ENCODE measurements at regions not wholly inside any gene's neighbourhood (a gene's known extent, or its start where the extent isn't known, plus 50 kb on each side); places are given as distances from the start of the nearest gene placed in this dataset.

DNA sequence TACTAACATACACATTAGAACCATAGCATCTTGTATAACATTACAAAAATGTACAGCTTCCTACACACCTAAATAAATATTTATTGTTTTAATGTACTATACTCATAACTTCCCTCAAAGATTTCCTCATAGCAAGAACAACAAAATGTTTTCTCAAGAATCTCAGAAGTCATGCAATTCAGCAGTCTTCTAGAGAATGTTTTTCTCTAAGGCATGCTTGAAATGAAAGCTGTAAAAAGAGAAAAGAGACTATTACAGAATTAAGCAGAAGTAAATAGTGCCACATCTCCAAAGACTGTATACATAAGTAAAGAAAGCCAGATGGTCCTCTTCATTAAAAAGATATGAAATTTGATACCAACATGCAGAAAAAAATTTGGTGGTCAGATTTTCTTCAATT lies 672.2 kb downstream of the EPM2A start:
- no peaks in the 10 kb centered on the region for H3K27me3 ChIP-seq (ENCODE audit: low read depth, low read length)
- no peaks in the 10 kb centered on the region for H3K9me3 ChIP-seq (ENCODE audit: control insufficient read depth in 1 of 2, low read length in 2 of 2)
- H3K27ac ChIP-seq (ENCODE audit: low read length): no peak overlapping the region
- H3K36me3 ChIP-seq (ENCODE audit: control insufficient read depth in 1 of 2, insufficient read depth in 2 of 2, low read length in 2 of 2): no peaks in the 10 kb centered on the region
- H3K4me3 ChIP-seq (ENCODE audit: low read depth in 1 of 2, low read length in 2 of 2): no peak overlapping the region
- H3K4me1 ChIP-seq (ENCODE audit: control insufficient read depth in 1 of 2, insufficient read depth in 2 of 2, low read length in 2 of 2): no peaks in the 10 kb centered on the region

GRCh38 chr6:145067430-145067829 lies 667.9 kb downstream of the EPM2A start:
- Histone ChIP-seq H3K9me3 (ENCODE audit: control insufficient read depth in 1 of 2, low read length in 2 of 2) (no peaks in the 10 kb centered on the region), H3K36me3 (ENCODE audit: control insufficient read depth in 1 of 2, insufficient read depth in 2 of 2, low read length in 2 of 2) (no peaks in the 10 kb centered on the region), H3K27me3 (ENCODE audit: low read depth, low read length) (no peaks in the 10 kb centered on the region), H3K4me1 (ENCODE audit: control insufficient read depth in 1 of 2, insufficient read depth in 2 of 2, low read length in 2 of 2) (peaks cover 0 to 4% of the 10 kb centered on the region in 2 donors), H3K4me3 (ENCODE audit: low read depth in 1 of 2, low read length in 2 of 2) (no peak overlapping the region), H3K27ac (ENCODE audit: low read length) (no peak overlapping the region)

GRCh38 chr6:145068577-145068976 lies 666.7 kb downstream of the EPM2A start:
- no peaks in the 10 kb centered on the region for H3K36me3 ChIP-seq (ENCODE audit: control insufficient read depth in 1 of 2, insufficient read depth in 2 of 2, low read length in 2 of 2)
- no peak overlapping the region for H3K27ac ChIP-seq (ENCODE audit: low read length)
- no peaks in the 10 kb centered on the region for H3K9me3 ChIP-seq (ENCODE audit: control insufficient read depth in 1 of 2, low read length in 2 of 2)
- no peak overlapping the region for H3K4me3 ChIP-seq (ENCODE audit: low read depth in 1 of 2, low read length in 2 of 2)
- H3K4me1 ChIP-seq (ENCODE audit: control insufficient read depth in 1 of 2, insufficient read depth in 2 of 2, low read length in 2 of 2): peaks cover 0 to 4% of the 10 kb centered on the region in 2 donors
- H3K27me3 ChIP-seq (ENCODE audit: low read depth, low read length): no peaks in the 10 kb centered on the region

DNA sequence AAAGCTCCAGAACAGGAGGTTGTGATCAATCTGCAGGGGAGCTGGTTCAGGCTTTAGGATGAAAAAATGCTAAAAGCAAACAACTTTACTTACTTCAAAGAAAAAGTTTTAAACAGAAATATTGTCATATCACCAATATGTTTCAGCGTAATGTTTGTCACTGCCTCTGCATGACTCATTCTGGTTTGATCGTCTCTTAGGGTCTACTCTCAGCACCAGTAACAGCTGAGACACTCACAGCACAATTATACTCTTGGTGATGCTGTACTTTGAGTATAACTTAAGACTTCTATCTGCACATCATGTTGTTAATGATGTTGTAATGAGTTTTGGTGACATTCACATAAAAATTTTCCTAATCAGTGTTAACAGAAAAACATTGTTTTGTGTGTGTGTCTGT lies 665.4 kb downstream of the EPM2A start:
- Histone ChIP-seq H3K4me3 (ENCODE audit: low read depth in 1 of 2, low read length in 2 of 2) (no peak overlapping the region), H3K27ac (ENCODE audit: low read length) (no peak overlapping the region), H3K36me3 (ENCODE audit: control insufficient read depth in 1 of 2, insufficient read depth in 2 of 2, low read length in 2 of 2) (no peaks in the 10 kb centered on the region), H3K27me3 (ENCODE audit: low read depth, low read length) (no peaks in the 10 kb centered on the region), H3K4me1 (ENCODE audit: control insufficient read depth in 1 of 2, insufficient read depth in 2 of 2, low read length in 2 of 2) (peaks cover 0 to 4% of the 10 kb centered on the region in 2 donors), H3K9me3 (ENCODE audit: control insufficient read depth in 1 of 2, low read length in 2 of 2) (no peaks in the 10 kb centered on the region)

GRCh38 chr6:145070791-145071190 lies 664.5 kb downstream of the EPM2A start:
- H3K27ac ChIP-seq (ENCODE audit: low read length): no peak overlapping the region
- H3K9me3 ChIP-seq (ENCODE audit: control insufficient read depth in 1 of 2, low read length in 2 of 2): no peaks in the 10 kb centered on the region
- H3K4me1 ChIP-seq (ENCODE audit: control insufficient read depth in 1 of 2, insufficient read depth in 2 of 2, low read length in 2 of 2): peaks cover 0 to 4% of the 10 kb centered on the region in 2 donors
- H3K27me3 ChIP-seq (ENCODE audit: low read depth, low read length): no peaks in the 10 kb centered on the region
- no peaks in the 10 kb centered on the region for H3K36me3 ChIP-seq (ENCODE audit: control insufficient read depth in 1 of 2, insufficient read depth in 2 of 2, low read length in 2 of 2)
- no peak overlapping the region for H3K4me3 ChIP-seq (ENCODE audit: low read depth in 1 of 2, low read length in 2 of 2)

- Histone ChIP-seq H3K27me3 (ENCODE audit: low read depth, low read length) (no peaks in the 10 kb centered on the region), H3K4me3 (ENCODE audit: low read depth in 1 of 2, low read length in 2 of 2) (no peak overlapping the region), H3K4me1 (ENCODE audit: control insufficient read depth in 1 of 2, insufficient read depth in 2 of 2, low read length in 2 of 2) (peaks cover 0 to 4% of the 10 kb centered on the region in 2 donors), H3K27ac (ENCODE audit: low read length) (no peak overlapping the region), H3K36me3 (ENCODE audit: control insufficient read depth in 1 of 2, insufficient read depth in 2 of 2, low read length in 2 of 2) (no peaks in the 10 kb centered on the region), H3K9me3 (ENCODE audit: control insufficient read depth in 1 of 2, low read length in 2 of 2) (peaks cover 0 to 5% of the 10 kb centered on the region in 2 donors)
Observed at GRCh38 chr6:145071836-145072235, 663.5 kb downstream of the EPM2A start.

DNA sequence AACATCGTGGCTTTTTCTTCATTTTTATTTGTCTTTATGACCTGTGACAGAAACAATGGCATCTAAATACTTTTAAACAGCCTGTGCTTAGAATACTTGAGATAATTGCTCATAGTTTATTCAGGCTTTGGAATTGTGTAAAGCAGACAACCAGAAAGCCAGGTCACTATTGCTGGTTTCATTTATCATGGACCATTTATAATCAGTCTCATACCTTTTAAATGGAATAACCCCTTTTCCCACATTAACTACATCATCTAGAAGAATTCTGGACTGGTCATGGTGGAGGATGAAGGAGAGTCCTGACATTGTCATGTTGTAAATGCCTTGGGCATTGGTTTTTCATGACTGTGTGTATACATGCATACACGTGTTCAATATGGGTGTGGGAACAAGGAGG lies 661.5 kb downstream of the EPM2A start:
- no peaks in the 10 kb centered on the region for H3K27me3 ChIP-seq (ENCODE audit: low read depth, low read length)
- H3K4me1 ChIP-seq (ENCODE audit: control insufficient read depth in 1 of 2, insufficient read depth in 2 of 2, low read length in 2 of 2): no peaks in the 10 kb centered on the region
- no peaks in the 10 kb centered on the region for H3K36me3 ChIP-seq (ENCODE audit: control insufficient read depth in 1 of 2, insufficient read depth in 2 of 2, low read length in 2 of 2)
- H3K27ac ChIP-seq (ENCODE audit: low read length): no peak overlapping the region
- peaks cover 0 to 5% of the 10 kb centered on the region in 2 donors for H3K9me3 ChIP-seq (ENCODE audit: control insufficient read depth in 1 of 2, low read length in 2 of 2)
- H3K4me3 ChIP-seq (ENCODE audit: low read depth in 1 of 2, low read length in 2 of 2): no peak overlapping the region

- H3K36me3 ChIP-seq (ENCODE audit: control insufficient read depth in 1 of 2, insufficient read depth in 2 of 2, low read length in 2 of 2): no peaks in the 10 kb centered on the region
- no peaks in the 10 kb centered on the region for H3K4me1 ChIP-seq (ENCODE audit: control insufficient read depth in 1 of 2, insufficient read depth in 2 of 2, low read length in 2 of 2)
- H3K27me3 ChIP-seq (ENCODE audit: low read depth, low read length): no peaks in the 10 kb centered on the region
- peaks cover 0 to 5% of the 10 kb centered on the region in 2 donors for H3K9me3 ChIP-seq (ENCODE audit: control insufficient read depth in 1 of 2, low read length in 2 of 2)
- no peak overlapping the region for H3K27ac ChIP-seq (ENCODE audit: low read length)
- no peak overlapping the region for H3K4me3 ChIP-seq (ENCODE audit: low read depth in 1 of 2, low read length in 2 of 2)
Observed at GRCh38 chr6:145074805-145075204, 660.5 kb downstream of the EPM2A start.

- no peaks in the 10 kb centered on the region for H3K4me1 ChIP-seq (ENCODE audit: control insufficient read depth in 1 of 2, insufficient read depth in 2 of 2, low read length in 2 of 2)
- H3K27ac ChIP-seq (ENCODE audit: low read length): no peak overlapping the region
- H3K4me3 ChIP-seq (ENCODE audit: low read depth in 1 of 2, low read length in 2 of 2): no peak overlapping the region
- H3K9me3 ChIP-seq (ENCODE audit: control insufficient read depth in 1 of 2, low read length in 2 of 2): peaks cover 0 to 5% of the 10 kb centered on the region in 2 donors
- H3K36me3 ChIP-seq (ENCODE audit: control insufficient read depth in 1 of 2, insufficient read depth in 2 of 2, low read length in 2 of 2): no peaks in the 10 kb centered on the region
- H3K27me3 ChIP-seq (ENCODE audit: low read depth, low read length): no peaks in the 10 kb centered on the region
Observed at GRCh38 chr6:145075425-145075824, 659.9 kb downstream of the EPM2A start.

- H3K4me3 ChIP-seq (ENCODE audit: low read depth in 1 of 2, low read length in 2 of 2): no peak overlapping the region
- no peak overlapping the region for H3K27ac ChIP-seq (ENCODE audit: low read length)
- no peaks in the 10 kb centered on the region for H3K36me3 ChIP-seq (ENCODE audit: control insufficient read depth in 1 of 2, insufficient read depth in 2 of 2, low read length in 2 of 2)
- H3K27me3 ChIP-seq (ENCODE audit: low read depth, low read length): no peaks in the 10 kb centered on the region
- no peaks in the 10 kb centered on the region for H3K4me1 ChIP-seq (ENCODE audit: control insufficient read depth in 1 of 2, insufficient read depth in 2 of 2, low read length in 2 of 2)
- H3K9me3 ChIP-seq (ENCODE audit: control insufficient read depth in 1 of 2, low read length in 2 of 2): peaks cover 0 to 5% of the 10 kb centered on the region in 2 donors
Observed at GRCh38 chr6:145076115-145076841, 659.0 kb downstream of the EPM2A start.

DNA sequence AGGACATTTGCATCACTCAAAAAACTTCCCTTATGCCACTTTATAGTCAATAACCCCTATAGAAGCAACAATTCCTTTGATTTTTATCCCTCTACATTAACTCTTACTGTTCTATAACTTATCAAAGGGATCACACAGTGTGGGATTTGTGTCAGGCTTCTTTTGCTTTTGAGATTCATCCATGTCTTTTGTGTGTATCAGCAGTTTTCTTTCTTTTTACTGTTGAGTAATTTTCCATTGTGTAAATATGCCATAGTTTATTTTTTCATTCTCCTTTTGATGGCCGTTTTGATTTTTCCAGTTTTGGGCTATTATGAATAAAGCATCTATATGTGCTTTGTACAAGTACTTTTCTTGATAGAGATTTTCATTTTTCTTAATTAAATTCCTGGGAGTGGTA lies 657.9 kb downstream of the EPM2A start:
- H3K36me3 ChIP-seq (ENCODE audit: control insufficient read depth in 1 of 2, insufficient read depth in 2 of 2, low read length in 2 of 2): no peaks in the 10 kb centered on the region
- H3K9me3 ChIP-seq (ENCODE audit: control insufficient read depth in 1 of 2, low read length in 2 of 2): peaks cover 0 to 5% of the 10 kb centered on the region in 2 donors

DNA sequence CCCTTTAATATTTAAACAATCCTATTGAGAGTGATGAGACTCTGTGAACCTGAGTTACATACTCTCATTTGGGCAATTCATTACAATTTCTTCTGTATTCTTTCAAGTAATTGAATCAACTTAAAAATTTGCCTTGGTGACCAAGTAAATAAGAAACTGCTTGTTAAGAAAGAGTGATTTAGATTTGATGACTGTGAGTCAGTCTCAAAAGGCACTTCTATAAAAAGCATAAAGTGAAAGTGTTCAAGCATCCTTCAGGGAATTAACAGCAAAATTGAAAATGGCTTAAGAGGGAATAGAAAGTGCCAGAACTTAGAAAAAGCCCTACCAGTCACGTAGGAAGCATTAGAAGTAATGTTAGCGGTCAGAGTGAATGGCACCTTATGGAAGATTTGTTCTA lies 654.7 kb downstream of the EPM2A start:
- Histone ChIP-seq H3K27ac (ENCODE audit: low read length) (no peak overlapping the region), H3K4me1 (ENCODE audit: control insufficient read depth in 1 of 2, insufficient read depth in 2 of 2, low read length in 2 of 2) (no peaks in the 10 kb centered on the region), H3K4me3 (ENCODE audit: low read depth in 1 of 2, low read length in 2 of 2) (no peak overlapping the region), H3K9me3 (ENCODE audit: control insufficient read depth in 1 of 2, low read length in 2 of 2) (peaks cover 0 to 5% of the 10 kb centered on the region in 2 donors), H3K27me3 (ENCODE audit: low read depth, low read length) (no peaks in the 10 kb centered on the region), H3K36me3 (ENCODE audit: control insufficient read depth in 1 of 2, insufficient read depth in 2 of 2, low read length in 2 of 2) (no peaks in the 10 kb centered on the region)

More for the DNA sequence above, 657.9 kb downstream of the EPM2A start:
- Histone ChIP-seq H3K27ac (ENCODE audit: low read length) (no peak overlapping the region), H3K4me3 (ENCODE audit: low read depth in 1 of 2, low read length in 2 of 2) (no peak overlapping the region), H3K27me3 (ENCODE audit: low read depth, low read length) (no peaks in the 10 kb centered on the region), H3K4me1 (ENCODE audit: control insufficient read depth in 1 of 2, insufficient read depth in 2 of 2, low read length in 2 of 2) (no peaks in the 10 kb centered on the region)

Measured in muscle layer of duodenum (tissue), 2 donors.